ENCODE measurements at regions not wholly inside any gene's neighbourhood (a gene's known extent, or its start where the extent isn't known, plus 50 kb on each side); places are given as distances from the start of the nearest gene placed in this dataset.

- TF ChIP-seq POLR2A (IDR thresholded peaks at IDR 0.05) (no peak), CTCF (IDR thresholded peaks at IDR 0.05) (no peak)
These were observed 406.7 kb upstream of the DDX18 start for GRCh38 chr2:117407746-117408145.

All from Peyer's patch (tissue), 4 donors.